ENCODE measurements at regions not wholly inside any gene's neighbourhood (a gene's known extent, or its start where the extent isn't known, plus 50 kb on each side); places are given as distances from the start of the nearest gene placed in this dataset.
A peak's percentile ranks its signal among the peaks of the same experiment; 100 is the strongest.
"Not testable (repeated sequence)": the region's sequence is repeated elsewhere in the genome, so short reads cannot be mapped to it uniquely, and the experiment has no call there.

GRCh38 chr3:56929809-56930615, 128.3 kb upstream of the ARHGEF3 start:
- Histone ChIP-seq H3K4me3 (peak overlapping the region; percentile 41), H3K27ac (no peak overlapping the region)
- TF ChIP-seq, protein P1, sequence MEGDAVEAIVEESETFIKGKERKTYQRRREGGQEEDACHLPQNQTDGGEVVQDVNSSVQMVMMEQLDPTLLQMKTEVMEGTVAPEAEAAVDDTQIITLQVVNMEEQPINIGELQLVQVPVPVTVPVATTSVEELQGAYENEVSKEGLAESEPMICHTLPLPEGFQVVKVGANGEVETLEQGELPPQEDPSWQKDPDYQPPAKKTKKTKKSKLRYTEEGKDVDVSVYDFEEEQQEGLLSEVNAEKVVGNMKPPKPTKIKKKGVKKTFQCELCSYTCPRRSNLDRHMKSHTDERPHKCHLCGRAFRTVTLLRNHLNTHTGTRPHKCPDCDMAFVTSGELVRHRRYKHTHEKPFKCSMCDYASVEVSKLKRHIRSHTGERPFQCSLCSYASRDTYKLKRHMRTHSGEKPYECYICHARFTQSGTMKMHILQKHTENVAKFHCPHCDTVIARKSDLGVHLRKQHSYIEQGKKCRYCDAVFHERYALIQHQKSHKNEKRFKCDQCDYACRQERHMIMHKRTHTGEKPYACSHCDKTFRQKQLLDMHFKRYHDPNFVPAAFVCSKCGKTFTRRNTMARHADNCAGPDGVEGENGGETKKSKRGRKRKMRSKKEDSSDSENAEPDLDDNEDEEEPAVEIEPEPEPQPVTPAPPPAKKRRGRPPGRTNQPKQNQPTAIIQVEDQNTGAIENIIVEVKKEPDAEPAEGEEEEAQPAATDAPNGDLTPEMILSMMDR (IDR thresholded peaks at IDR 0.05), result no peak
- no peak for DNase-seq (ENCODE audit: low spot score)

- TF ChIP-seq, protein P1 (IDR thresholded peaks at IDR 0.05), result no peak
- Histone ChIP-seq H3K4me3 (no peak overlapping the region), H3K27ac (no peak overlapping the region)
- no peak for DNase-seq (ENCODE audit: low spot score)
Measured at GRCh38 chr3:56928379-56929068, 126.8 kb upstream of the ARHGEF3 start.

DNA sequence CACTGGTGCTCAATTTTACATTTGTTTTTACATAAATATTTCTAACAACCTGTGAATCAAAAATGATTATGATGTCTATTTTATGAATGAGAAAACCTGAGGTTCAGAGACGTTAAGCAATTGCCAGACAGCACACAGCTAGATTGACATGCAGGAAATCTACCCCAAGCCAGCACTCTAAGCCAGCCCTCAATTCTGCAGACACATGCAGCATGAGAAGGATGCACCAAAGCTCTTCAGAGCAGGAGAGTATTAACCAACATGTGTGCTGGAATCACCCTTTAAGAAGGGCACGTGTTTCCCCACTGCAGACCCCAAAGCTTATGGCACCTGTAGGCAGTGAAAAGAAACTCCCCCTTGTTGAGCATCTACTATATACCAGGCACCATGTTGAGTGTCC, 126.1 kb upstream of the ARHGEF3 start:
- no peak for DNase-seq (ENCODE audit: low spot score)
- Histone ChIP-seq H3K27ac (no peak overlapping the region), H3K4me3 (no peak overlapping the region)
- TF ChIP-seq, protein P1 (IDR thresholded peaks at IDR 0.05), result no peak

DNA sequence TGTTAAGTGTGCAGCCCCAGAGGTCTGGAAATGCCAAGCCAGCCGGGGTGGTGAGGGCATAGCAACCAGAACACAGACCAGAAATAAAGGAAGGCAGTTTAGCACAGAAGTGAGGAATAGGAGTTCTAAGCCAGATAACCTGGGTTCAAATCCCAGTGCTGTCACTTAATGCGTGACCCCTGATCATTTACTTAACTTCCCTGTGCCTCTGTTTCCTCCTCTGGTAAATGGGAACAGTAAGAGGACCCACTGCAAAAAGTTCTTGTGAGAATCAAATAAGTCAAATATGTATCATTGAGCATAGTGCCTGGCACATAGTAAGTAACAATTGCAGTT, 125.2 kb upstream of the ARHGEF3 start:
- H3K27ac ChIP-seq, result peak overlapping the region in 1 of 2 donors; percentile 46
- no peak for DNase-seq (ENCODE audit: low spot score)
- no peak overlapping the region for H3K4me3 ChIP-seq
- TF ChIP-seq, protein P1 (IDR thresholded peaks at IDR 0.05), result no peak

GRCh38 chr3:56926243-56926946, 124.6 kb upstream of the ARHGEF3 start:
- no peak overlapping the region for H3K4me3 ChIP-seq
- no peak for DNase-seq (ENCODE audit: low spot score)
- TF ChIP-seq, protein P1 (IDR thresholded peaks at IDR 0.05), result no peak
- peak overlapping the region in 1 of 2 donors; percentile 46 for H3K27ac ChIP-seq

DNA sequence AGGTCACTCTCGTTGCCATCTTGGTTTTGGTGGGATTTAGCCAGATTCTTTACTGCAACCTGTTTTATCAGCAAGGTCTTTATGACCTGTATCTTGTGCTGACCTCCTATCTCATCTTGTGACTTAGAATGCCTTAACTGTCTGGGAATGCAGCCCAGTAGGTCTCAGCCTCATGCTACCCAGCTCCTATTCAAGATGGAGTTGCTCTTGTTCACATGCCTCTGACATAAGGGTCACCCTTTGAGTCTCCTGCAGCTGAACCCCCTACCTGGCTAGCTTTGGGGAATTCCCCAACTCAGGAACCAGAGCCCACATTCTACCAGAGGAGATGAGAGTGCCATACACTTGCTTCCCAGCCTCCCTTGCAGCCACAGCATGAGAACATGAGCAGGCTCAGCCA, 123.0 kb upstream of the ARHGEF3 start:
- H3K27ac ChIP-seq, result peak overlapping the region in 1 of 2 donors; percentile 47
- DNase-seq (ENCODE audit: low spot score), result not testable (repeated sequence)

DNA sequence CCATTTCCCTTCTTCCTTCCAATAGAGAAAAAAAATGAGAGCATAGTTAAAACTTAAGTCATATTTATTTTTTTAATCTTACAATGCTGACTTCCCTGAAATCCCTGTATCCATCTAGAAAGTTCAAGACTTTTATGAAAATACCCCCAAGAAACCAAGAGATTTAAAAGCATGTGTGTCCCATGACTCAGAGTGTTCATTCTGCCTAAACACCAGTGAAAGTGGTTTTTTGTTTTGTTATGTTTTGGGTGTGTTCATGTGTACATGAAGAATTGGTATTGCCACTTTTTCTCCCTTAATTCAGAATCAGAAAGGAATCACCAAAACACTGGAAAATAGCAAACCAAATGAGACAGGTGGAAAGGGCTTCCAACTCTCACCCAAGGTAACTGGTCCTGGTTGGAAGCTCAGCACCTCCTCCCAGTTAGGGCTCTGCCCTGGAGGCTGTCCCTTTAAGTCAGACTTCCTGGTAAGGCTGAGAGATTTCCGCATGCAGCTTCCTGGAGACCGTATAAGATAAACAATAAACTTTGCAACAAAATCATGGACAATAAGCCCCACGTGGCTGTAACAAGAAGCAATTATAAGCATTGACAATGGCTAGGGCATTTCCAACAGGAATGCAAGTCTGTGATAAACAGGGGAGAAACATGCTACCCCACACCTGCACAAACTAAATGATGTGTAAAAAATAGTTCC, 121.9 kb upstream of the ARHGEF3 start:
- TF ChIP-seq, protein P1 (IDR thresholded peaks at IDR 0.05), result no peak
- no peak for DNase-seq (ENCODE audit: low spot score)
- Histone ChIP-seq H3K4me3 (no peak overlapping the region), H3K27ac (peak overlapping the region in 1 of 2 donors; percentile 47)

More for the DNA sequence above, 123.0 kb upstream of the ARHGEF3 start:
- H3K4me3 ChIP-seq, result not testable (repeated sequence)
